Neural cell (in vitro differentiated cells): ENCODE measurements at regions not wholly inside any gene's neighbourhood (a gene's known extent, or its start where the extent isn't known, plus 50 kb on each side); places are given as distances from the start of the nearest gene placed in this dataset.
"Not testable (repeated sequence)": the region's sequence is repeated elsewhere in the genome, so short reads cannot be mapped to it uniquely, and the experiment has no call there.

Experiments
- EP300 ChIP-seq: fragments of 450-650 bp; conservative IDR thresholded peaks from 2 replicates; pipeline ENCODE4 v1.6.1; 2014; ENCODE audit warnings: antibody characterized with exemption, mild to moderate bottlenecking, moderate library complexity; ENCODE audit not compliant: poor library complexity, severe bottlenecking
- EZH2 ChIP-seq: fragments of 200-600, 300-800 bp; shearing (Covaris generic), sonication (generic); IDR thresholded peaks from 2 replicates; pipeline ENCODE4 v1.6.1; 2014; ENCODE audit warnings: antibody characterized with exemption, low read length, borderline replicate concordance, mild to moderate bottlenecking; ENCODE audit not compliant: insufficient read depth, poor library complexity, severe bottlenecking
- SMC3 ChIP-seq: fragments of 450-650 bp; conservative IDR thresholded peaks from 2 replicates; pipeline ENCODE4 v1.6.1; 2014; ENCODE audit warnings: antibody characterized with exemption, mild to moderate bottlenecking, moderate library complexity; ENCODE audit not compliant: poor library complexity
- TAF1 ChIP-seq: IDR thresholded peaks from 2 replicates; pipeline ENCODE4 v1.6.1; 2012; ENCODE audit warnings: low read depth
- TF ChIP-seq, protein P1 (sequence below): fragments of 450-650 bp; IDR thresholded peaks from 2 replicates; pipeline ENCODE4 v1.5.1; 2014; ENCODE audit warnings: antibody characterized with exemption, mild to moderate bottlenecking, moderate library complexity; ENCODE audit not compliant: poor library complexity, severe bottlenecking

DNA sequence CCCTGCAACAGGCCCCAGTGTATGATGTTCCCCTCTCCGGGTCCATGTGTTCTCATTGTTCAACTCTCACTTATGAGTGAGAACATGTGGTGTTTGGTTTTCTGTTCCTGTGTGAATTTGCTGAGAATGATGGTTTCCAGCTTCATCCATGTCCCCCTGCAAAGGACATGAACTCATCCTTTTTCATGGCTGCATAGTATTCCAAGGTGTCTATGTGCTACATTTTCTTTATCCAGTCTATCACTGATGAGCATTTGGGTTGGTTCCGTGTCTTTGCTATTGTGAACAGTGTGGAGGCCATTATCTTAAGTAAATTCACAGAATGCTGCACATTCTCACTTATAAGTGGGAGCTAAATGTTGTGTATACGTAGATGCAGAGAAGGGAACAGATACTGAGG lies 205.3 kb downstream of the SHOX start:
- TF ChIP-seq SMC3, EZH2, EP300, TAF1: not testable (repeated sequence)
- TF ChIP-seq, protein P1, sequence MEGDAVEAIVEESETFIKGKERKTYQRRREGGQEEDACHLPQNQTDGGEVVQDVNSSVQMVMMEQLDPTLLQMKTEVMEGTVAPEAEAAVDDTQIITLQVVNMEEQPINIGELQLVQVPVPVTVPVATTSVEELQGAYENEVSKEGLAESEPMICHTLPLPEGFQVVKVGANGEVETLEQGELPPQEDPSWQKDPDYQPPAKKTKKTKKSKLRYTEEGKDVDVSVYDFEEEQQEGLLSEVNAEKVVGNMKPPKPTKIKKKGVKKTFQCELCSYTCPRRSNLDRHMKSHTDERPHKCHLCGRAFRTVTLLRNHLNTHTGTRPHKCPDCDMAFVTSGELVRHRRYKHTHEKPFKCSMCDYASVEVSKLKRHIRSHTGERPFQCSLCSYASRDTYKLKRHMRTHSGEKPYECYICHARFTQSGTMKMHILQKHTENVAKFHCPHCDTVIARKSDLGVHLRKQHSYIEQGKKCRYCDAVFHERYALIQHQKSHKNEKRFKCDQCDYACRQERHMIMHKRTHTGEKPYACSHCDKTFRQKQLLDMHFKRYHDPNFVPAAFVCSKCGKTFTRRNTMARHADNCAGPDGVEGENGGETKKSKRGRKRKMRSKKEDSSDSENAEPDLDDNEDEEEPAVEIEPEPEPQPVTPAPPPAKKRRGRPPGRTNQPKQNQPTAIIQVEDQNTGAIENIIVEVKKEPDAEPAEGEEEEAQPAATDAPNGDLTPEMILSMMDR = not testable (repeated sequence)
